ENCODE measurements at regions not wholly inside any gene's neighbourhood (a gene's known extent, or its start where the extent isn't known, plus 50 kb on each side); places are given as distances from the start of the nearest gene placed in this dataset.

DNA sequence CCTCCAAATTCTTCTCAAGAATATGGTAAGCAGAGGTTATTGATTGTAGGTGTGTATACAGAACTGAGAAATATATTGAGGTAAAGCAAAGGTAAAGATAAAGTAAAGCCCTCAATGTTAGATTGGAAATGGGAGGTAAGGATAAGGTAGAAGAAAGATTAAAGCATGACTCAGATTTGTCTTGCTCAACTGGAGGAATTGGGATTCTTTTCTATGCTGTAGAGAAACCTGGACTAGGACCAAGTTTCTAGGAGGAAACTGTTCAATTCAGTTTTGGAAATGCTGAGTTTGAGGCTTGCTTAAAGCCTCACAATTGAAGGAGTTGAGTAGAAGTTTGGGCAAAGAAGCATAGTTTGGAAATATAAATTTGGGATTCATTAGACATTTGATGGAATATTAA lies 634.0 kb upstream of the PTCHD4 start:
- TF ChIP-seq ZNF274 (IDR thresholded peaks at IDR 0.05; ENCODE audit: low read depth, low read length) (no peak), SUZ12 (IDR thresholded peaks at IDR 0.05; ENCODE audit: extremely low read depth, insufficient read depth, insufficient read length) (no peak), YY1 (IDR thresholded peaks at IDR 0.05; ENCODE audit: insufficient read depth, insufficient read length) (no peak)

All from NT2/D1 (cell line).